Embryonic facial prominence (tissue), 1 donor: ENCODE measurements at regions not wholly inside any gene's neighbourhood (a gene's known extent, or its start where the extent isn't known, plus 50 kb on each side); places are given as distances from the start of the nearest gene placed in this dataset.

Source experiments
- DNase-seq: peaks from one replicate; pipeline ENCODE4 v3.0.0-alpha.2; 2016; ENCODE audit errors: extremely low spot score

DNA sequence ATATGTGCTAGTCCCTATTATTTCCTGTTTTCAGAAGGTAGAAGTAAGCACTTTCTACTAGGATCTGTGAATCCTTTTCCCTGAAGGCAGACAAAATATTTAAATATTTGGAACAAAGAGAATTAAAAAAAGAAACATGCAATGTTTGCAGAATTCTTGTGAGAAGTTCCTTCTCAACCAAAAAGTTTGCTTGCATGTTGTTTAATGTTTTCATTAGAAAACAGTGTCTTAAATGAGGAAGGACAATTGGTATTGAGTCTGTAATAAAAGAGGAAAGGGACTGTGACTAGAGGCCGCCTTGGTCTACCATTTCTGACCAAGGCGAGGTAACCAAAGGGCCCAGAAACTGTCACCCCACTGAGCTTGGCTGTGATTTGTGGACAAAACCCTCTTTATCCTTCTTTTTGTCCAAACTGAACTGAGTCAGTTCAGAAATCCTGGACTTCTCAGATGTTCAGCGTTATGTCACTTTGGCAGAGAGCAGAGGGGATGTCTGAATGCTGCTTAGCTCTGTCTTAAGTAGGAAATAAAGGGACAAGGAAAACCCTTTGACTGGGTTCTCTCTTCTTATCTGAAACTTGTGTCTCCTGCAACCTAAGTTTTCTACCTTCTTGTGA is 129.8 kb upstream of the CPM start:
- DNase-seq = no peak

DNA sequence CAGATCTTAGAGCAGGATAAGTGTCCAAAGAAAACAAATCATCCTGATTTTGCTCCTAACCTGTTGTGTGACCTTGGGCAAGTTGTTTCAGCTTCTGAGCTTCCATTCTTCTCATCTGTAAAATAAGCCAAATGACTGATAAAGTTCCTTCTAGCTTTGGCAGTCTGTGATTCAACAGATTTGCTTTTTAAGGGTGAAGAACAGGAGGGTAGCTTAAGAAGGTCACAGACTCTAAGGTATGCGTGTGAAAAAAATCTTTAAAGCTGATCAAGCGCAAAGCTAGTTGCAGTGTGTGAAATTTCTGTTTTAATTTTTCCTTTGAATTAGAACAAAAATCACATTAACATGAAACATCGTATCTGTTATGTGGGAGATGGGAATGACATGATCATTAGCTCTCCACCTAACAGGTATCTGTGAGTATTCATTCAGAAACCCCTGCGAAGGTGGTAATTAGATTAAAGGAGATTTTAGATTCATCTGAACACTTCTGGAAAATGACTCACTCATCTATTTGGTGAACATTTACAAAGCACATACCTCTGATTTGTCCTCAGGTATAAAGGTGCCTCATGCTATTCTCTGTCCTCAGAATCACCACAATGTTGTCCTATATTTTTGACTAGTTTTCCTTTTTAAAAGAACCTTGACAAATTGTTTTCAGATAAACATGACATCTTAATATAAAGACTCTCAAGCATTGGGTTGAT is 131.9 kb upstream of the CPM start:
- DNase-seq = no peak

DNA sequence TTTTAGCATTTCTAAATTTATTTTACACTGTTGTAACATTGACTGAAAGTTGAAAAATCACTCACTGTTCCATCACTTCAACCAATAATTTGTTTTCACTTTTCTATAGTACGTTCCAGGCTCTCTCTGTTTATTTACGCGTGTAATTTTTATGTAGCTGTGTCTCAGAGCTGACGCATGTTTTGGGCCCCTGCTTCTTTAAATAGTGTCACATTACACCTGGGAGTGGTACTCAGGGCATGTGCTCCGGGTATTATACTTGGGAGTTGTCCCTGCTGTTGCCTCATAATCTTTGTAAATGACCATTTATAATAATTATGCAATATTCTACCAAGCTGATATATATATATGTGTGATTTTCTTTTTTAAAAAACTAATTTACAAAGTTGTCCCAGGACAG is 132.8 kb upstream of the CPM start:
- DNase-seq = no peak

DNA sequence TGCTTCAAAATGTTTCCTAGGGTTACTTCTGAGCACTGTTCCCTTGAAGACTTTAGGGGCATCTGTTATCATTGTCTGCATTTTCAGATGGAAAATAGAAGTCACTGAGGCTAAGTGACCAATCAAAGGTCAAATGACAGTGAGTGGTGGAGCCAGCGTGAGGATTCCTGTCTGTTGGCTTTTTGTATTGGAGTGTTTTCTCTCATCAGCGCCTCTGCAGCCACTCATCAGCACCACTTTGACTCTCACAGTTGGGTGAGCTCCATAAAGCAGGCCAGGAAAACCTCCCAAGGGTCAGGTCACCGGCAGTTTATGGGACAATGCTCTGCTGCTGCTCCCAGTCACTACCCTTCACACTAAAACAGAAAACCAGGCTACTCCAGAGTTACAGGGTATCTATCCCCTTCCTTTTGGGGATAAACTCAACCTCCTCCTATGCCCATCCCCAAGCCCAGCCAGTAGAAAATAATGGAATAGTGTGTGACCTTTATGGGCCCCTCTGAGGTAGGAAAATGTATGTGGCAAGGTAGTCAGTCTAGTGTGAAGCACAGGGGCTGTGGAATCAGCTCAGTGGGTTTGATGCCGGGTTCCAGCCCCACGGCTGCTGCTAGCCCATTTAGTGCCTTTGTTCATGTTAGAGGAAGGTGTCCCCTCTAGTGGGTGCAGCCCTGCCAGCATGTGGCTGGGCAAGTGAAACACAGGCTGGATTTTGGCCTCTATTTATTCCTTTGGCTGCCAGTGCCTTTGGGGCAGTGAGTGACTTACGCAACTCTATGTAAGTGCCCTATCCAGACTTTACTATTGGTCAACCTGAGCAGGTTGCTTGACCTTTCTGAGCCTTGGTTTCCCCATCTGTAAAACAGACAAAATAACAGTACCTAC is 133.8 kb upstream of the CPM start:
- DNase-seq = no peak

DNA sequence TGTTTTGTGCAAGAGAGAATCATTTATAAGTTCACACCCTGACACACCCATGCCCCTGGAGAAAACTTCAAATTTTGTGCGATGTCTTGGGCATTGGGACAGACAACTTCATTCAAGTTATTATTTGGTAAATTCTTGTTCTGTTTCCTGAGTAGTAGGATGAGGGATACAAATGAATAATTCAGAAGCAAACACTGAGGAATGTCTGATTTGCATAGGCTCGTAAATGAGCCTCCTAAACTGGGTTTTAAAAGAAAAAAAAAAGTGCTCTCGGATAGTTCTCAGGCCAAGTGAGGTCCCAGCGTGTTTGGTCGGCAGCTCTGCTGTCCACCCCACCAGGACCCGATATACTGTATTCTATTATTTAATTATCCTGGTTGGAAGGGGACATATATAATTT is 134.7 kb upstream of the CPM start:
- DNase-seq = no peak

DNA sequence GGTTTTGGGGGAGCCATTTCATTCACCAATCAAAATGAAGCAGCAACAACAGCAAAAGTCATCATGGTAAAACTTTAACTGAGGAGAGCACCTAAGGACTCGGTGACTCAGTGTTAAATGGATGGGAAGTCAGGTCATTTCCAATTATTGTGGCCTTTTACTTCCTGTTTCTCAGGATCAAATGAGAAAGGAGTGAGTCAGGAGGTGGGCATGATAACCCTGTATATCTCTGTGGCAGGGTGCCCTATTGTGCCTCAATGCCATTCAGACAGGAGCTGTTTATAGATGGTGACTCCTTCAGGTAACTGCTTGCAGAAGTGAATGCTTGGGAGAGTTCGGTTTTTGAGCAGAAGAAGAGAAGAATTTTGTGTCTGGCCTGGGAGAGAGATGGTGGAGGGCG is 135.5 kb upstream of the CPM start:
- no peak for DNase-seq

DNA sequence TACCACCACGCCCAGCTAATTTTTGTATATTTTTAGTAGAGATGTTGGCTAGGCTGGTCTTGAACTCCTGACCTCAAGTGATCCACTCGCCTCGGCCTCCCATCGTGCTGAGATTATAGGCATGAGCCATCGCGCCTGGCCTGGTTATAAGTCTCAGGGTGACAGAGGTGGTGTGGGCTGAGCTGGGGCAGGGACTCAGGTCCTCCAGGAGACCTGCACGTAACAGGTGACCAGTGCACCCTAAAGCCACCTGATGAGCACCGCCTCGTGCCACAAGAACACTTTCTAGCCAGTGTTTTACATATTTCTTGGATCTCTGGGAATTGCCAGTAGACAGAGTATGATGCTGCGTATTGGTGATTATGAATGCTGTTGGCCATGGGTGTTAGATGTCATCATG is 136.5 kb upstream of the CPM start:
- DNase-seq = no peak

DNA sequence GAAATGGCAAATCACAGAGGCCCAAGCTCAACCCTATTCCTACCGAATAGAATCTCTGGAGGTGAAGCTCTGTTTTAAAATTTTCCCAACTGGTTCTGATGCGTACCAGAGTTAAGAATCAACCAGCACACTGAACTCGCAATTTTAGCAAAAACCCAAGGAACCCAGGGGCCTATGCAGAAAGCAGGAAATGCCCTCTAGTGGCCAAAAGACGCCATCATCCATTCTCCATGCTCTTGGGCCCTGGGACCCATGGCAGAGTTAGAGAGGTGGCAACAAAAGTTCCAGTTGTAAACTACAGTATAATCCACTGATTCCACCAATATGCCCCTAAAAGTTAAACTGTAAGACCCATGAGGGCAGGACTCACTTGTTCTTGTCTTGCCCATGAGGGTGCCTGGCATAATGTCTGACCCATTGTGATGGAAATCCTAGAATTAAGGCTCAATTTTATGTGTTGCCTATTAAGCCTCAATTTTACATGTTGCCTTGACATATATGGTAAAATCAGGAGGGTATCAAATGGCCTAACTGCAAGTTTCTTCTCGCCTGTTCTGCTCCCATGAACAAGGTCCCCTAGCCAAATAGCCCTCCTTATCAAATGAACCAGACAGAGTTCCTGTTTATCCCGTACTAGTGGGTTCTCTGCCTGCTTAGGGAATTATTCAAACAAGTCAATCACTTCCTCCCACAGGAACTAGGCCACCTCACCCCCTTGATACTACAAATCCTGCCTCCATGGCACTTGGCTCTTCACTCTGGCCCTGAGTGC is 137.5 kb upstream of the CPM start:
- DNase-seq = no peak

DNA sequence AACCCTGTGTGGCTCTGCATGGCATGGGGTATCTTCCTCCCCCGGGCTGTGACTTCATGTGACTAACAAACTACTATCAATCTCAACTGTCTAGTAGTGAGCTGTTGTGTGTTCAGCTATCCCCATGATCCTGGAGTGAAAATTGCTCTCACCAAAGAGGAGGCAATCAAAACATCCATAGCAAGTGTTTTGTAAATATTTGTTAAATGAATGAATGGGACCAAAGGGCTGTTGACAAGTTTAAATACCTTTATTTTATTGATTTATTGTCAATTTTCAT is 138.1 kb upstream of the CPM start:
- no peak for DNase-seq

DNA sequence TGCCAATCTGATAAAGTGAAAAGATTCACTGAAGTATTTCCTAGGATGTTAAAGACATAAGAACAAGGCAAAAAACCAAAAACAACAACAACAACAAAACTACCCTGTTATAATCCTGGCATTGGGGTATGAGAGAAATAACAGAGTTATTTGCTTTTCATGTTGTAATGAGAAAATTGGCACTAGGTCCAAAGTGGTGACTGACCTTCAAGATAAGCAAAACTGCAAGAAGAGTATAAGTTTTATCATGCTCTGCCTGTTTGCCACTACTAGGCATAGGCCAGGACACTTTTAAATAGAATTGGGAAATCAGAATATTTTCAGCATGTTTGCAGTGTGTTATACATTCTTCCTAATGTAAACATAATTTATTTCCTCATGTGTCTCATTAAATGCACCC is 140.1 kb upstream of the CPM start:
- no peak for DNase-seq

DNA sequence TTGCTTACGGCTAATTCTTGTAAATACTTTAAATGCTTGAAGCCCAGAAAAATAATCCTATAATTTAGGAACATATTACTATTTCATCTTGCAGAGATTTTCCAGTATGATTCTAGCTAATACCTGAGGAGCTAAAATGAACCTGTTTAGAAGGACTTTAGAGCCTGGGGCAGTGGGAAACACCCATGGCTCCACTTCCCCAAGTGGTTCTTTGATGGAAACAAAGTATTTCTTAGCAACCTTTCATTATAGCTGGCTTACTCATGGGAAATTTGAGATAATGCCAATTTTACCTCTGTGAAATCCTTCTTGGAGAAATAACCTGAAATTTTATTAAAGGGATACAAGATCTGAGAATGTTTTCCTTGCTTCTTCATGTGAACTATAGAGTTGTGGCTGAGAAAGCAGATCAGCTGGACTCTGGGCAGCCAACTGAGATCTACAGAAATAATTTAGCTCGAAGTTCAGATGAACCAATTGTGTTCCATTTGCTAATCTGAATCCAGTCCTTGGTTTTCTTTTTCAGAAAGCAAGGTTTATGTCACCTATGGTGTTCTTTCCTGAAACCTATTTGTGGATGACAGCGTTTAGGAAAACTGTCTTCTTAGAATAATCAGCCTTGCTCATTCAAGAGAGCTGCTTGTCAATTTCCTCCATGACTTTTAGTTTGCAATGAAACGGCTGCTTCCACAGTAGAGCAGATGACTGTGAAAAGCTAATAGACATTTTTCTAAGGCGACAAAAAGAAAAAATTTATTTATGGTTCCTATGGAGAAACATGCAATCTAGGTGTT is 141.8 kb upstream of the CPM start:
- DNase-seq = no peak

DNA sequence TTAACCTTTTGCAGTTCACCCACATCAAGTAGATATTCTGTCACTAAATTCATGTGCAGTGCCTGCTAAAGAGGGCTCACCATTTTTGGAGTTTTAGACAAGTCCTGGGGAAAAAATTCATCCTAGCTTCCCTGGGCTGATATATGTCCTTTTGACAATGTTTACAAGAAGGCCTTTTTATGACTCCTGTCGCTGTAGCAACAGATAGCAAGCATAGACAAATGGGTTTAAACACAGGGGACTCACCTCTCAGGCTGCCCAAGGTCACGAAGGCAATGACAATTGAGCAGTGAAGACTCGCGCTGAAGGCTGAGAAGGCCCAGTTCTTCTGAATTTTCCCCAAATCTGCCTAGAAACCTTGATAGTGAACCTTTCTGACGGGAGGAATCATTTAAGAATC is 150.7 kb upstream of the CPM start:
- no peak for DNase-seq

DNA sequence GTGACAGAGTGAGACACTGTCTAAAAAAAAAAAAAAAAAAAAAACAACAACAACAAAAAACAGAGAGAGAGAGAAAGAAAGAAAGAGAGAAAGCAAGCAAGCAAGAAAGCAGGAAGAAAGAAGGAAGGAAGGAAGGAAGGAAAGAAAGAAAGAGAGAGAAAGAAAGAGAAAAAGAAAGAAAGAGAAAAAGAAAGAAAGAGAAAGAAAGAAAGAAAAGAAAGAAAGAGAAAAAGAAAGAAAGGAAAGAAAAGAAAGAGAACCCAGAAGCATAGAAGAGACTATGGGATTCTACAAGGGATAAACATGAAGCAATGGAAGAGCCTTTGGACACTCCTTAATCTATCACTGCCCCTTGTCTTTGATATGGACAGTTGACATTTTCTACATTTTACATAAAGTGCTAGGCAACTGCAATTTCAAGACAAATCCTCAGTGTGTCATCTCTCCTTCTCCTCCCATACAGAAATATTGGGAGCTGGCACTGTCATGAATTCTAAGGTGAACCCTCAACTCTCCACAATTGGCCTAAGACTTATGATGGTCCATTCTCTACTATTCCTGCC is 151.9 kb upstream of the CPM start:
- DNase-seq = no peak

DNA sequence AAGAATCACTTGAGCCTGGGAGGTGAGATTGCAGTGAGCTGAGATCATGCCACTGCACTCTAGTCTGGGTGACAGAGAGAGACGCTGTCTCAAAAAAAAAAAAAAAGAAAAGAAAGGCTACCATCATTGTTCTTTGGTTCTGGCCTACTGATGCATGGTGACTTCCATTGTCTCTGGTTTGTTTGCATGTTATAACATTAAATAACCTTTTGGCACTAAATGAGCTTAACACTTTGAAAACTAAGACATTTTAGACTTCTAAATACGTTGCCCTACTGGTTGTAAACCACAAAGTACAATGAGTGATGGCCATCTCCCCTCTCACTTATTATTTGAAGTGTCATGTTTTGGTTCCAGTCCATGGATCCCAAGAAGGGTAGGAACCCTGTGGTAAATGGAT is 152.9 kb upstream of the CPM start:
- no peak for DNase-seq

DNA sequence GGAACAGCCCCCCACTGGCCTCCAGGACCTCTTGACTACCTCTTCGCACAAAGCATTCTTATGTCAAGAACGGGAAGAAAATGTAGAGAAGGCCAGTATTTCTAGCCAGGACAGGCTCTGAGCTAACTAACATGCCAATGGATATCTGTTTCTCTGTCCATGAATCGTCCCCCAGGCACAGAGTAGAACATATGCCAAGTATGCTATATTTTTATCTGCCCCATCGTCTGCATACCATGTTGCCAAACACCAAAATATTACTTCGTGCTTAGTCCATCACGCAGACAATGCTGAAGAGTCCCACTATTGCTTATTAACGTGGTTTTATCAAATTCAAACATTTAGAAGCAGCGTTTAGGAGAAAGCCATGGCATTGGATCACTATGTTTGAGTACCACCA is 151.4 kb upstream of the CPSF6 start:
- DNase-seq = no peak

DNA sequence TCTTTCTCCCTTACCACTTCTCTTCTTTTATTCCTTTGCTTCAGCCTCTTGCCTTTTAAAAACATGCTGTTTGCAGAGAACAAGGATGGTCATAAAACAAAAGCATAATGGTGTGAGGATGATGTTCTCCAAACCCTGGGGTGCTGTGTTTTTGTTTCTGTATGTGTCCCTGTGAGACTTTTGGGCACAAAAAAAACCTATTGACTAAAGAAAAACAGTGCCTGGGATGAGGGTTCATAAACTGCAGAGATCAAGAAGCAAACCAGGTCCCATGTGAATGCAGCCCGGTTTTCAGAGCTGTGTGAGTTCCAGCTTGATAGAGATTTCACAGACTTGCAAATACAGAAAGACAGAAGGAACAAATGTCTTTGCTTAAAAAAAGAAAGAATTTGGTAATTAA is 148.6 kb upstream of the CPSF6 start:
- DNase-seq = no peak

DNA sequence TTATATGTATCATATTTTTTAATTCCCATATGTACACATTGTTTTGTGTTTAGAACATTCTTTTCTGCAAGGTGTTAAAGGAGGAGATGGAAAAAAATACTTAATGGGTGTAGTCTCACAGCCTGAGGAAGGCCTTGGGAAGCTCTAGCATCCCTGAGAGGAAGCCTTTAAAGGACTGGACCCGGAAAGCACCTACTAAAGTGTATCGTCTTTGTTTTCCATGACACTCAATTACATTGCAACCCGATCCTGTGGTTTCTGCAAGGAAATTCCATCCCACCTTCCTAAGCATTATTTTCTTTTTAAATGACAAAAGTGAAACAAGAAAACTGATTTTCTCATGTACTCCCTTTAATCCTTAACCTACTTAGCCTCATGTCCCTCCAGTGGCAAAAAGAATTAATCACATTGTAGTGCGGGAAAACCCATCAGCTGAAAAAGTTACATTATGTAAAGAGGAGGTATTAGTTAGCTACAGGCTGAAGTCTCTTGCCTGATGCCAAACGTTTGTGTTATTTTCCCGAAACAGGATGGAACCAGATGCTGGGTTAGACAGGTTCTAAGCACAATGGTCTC is 147.8 kb upstream of the CPSF6 start:
- DNase-seq = no peak

DNA sequence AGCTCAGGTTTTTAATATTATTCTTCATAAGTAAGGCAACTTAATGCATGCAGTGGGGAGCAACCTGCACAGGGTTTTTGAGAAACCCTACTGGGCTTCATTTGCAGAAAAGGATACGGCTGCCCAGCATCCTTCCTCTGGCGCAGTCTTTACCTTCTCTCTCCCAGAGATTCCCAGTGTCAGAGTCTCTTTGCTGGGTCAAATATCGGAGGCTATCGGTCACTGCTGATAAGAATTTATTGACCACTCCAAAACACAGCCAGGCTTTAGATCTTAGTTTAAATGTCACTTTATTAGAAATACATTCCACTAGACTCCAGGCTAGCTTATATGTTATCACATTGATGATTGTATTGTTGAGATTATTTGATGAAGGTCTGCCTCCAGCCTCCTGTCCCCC is 147.2 kb upstream of the CPSF6 start:
- DNase-seq = no peak

DNA sequence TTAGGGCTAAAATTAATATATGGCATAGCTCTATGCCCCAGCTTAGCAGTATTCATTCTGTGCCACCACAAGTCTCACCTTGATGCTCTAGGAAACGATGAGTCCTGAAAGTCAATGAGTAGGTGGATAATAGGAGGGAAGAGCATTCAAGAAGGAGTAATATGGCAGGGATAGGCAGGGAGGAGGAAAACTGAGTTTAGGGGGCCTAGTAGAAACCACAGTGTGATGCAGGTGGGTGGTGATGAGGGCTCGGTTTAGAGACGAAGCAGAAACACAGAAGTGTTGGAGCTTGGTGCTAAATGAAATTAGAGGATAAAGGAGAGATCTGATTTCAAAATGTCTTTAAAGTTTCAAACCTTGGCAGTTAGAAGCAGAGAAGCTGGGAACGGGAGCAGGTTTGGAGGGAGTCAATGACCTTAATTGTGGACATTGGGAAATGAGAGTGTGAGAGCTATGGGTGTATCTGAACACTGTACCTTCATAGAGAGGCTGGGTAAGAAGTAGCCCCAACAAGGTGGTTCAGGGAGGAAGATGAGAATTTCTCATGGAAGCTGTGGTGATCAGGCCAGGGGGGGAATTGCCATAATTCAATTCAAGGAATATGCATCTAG is 144.7 kb upstream of the CPSF6 start:
- no peak for DNase-seq

DNA sequence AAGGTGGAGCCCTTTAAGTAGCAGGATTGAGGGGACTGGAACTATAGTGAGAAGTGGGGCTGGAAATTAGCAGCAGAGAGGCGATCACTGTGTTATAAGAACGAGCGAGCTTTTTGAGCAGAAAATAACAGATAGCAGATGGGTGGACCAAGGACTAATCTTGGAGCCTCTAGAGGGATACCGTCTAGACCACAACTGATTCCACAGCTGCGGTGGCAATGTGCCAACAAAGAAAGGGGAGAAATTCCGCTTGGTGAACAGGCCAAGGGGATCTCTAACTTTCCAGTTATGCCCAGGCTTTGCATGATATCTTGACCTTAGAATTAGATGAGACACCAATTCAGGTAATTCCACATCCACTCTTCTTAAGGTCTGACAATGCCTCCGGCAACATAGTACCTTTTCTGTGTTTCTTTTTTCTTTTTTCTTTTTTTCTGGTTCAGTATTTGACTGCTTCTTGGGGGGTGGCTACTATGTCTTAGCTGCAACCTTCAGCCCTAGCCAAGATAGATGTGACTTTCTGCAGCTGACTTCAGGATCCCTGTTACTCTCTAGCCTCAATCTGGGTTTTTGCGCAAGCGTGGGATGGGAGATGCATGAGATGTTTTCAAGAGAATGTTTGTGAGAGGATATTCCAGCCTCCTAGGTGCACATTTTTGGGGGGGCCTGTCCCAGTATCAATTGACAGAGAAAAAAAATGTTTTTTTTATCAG is 143.4 kb upstream of the CPSF6 start:
- DNase-seq = no peak
